ENCODE measurements at regions not wholly inside any gene's neighbourhood (a gene's known extent, or its start where the extent isn't known, plus 50 kb on each side); places are given as distances from the start of the nearest gene placed in this dataset.

DNA sequence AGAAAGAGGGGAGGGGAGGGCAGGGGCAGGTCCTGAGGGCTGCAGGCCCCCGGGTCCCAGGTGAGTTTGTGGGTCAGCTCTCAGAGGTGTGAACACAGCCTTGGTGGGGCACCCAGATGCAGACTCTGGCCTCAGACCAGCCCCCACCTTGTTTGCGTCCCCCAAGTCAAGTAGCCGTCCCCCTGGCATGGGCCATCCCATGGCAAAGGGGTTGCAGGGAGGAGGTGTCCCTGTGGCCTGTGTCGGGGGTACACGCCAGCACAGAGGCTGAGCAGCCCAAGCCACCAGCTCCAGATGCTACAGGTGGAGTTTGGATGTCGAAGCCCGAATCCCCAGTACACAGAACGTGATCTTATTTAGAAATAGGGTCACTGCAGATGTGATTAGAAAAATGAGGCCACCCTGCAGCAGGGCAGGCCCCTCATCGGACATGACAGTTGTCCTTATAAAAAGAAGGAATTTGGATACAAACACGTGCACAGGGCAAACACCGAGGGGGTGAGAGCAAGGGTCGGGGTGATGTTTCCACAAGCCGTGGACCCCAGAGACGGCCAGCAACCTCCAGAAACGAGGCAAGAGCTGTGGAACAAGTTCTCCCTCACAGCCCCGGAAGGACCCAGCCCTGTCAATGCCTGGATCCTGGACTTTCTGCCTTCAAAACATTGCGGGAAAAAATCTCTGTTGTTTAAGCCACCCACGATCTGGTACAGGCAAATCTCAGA, 141.2 kb upstream of the C14orf180 start:
- no peak overlapping the region for H3K4me3 Mint-ChIP-seq
- ATAC-seq (ENCODE audit: poor library complexity) (no peak), DNase-seq (peak in 1 of 14 experiments; percentile 25)
- CTCF ChIA-PET = no interaction called here
- TF ChIP-seq CTCF (IDR thresholded peaks at IDR 0.05) = no peak
- POLR2A ChIA-PET = no interaction called here
- no peaks in the 10 kb centered on the region for H3K4me1 Mint-ChIP-seq (ENCODE audit: low read depth)
- no peaks in the 10 kb centered on the region for H3K9me3 Mint-ChIP-seq
- no peaks in the 10 kb centered on the region for H3K27me3 Mint-ChIP-seq
- no peaks in the 10 kb centered on the region for H3K36me3 Mint-ChIP-seq (ENCODE audit: low read depth)
- peaks cover 0 to 2% of the 10 kb centered on the region in 2 experiments for H3K27me3 ChIP-seq (ENCODE audit: control insufficient read depth in 1 of 2, insufficient read depth in 2 of 2, low read length in 2 of 2)
- no peaks in the 10 kb centered on the region for H3K36me3 ChIP-seq (ENCODE audit: insufficient read depth, low read length)
- intact Hi-C loops (cut with DNase I, micrococcal nuclease) = no loop called here
- H3K9me3 ChIP-seq (ENCODE audit: control insufficient read depth in 1 of 2, insufficient read depth in 1 of 2, low read length in 2 of 2) = no peaks in the 10 kb centered on the region
- no peak overlapping the region for H3K4me3 ChIP-seq (ENCODE audit: low read length)
- H3K27ac ChIP-seq (ENCODE audit: low read depth in 1 of 2, low read length in 2 of 2) = no peak overlapping the region
- peaks cover 2% of the 10 kb centered on the region for H3K4me1 ChIP-seq (ENCODE audit: insufficient read depth, low read length)
- no peak overlapping the region for H3K27ac Mint-ChIP-seq

GRCh38 chr14:104439625-104440024, 139.9 kb upstream of the C14orf180 start:
- H3K9me3 ChIP-seq (ENCODE audit: control insufficient read depth in 1 of 2, insufficient read depth in 1 of 2, low read length in 2 of 2) = no peaks in the 10 kb centered on the region
- no peaks in the 10 kb centered on the region for H3K27me3 Mint-ChIP-seq
- no peak overlapping the region for H3K27ac ChIP-seq (ENCODE audit: low read depth in 1 of 2, low read length in 2 of 2)
- intact Hi-C loops (cut with DNase I, micrococcal nuclease) = no loop called here
- no peaks in the 10 kb centered on the region for H3K36me3 ChIP-seq (ENCODE audit: insufficient read depth, low read length)
- no peaks in the 10 kb centered on the region for H3K36me3 Mint-ChIP-seq (ENCODE audit: low read depth)
- ChIA-PET POLR2A (no interaction called here), CTCF (no interaction called here)
- no peaks in the 10 kb centered on the region for H3K9me3 Mint-ChIP-seq
- TF ChIP-seq CTCF (IDR thresholded peaks at IDR 0.05) = no peak
- no peaks in the 10 kb centered on the region for H3K4me1 Mint-ChIP-seq (ENCODE audit: low read depth)
- H3K27me3 ChIP-seq (ENCODE audit: control insufficient read depth in 1 of 2, insufficient read depth in 2 of 2, low read length in 2 of 2) = no peaks in the 10 kb centered on the region
- ATAC-seq (ENCODE audit: poor library complexity) (no peak), DNase-seq (no peak)
- no peak overlapping the region for H3K4me3 Mint-ChIP-seq
- no peak overlapping the region for H3K27ac Mint-ChIP-seq
- H3K4me3 ChIP-seq (ENCODE audit: low read length) = no peak overlapping the region
- peaks cover 2% of the 10 kb centered on the region for H3K4me1 ChIP-seq (ENCODE audit: insufficient read depth, low read length)

DNA sequence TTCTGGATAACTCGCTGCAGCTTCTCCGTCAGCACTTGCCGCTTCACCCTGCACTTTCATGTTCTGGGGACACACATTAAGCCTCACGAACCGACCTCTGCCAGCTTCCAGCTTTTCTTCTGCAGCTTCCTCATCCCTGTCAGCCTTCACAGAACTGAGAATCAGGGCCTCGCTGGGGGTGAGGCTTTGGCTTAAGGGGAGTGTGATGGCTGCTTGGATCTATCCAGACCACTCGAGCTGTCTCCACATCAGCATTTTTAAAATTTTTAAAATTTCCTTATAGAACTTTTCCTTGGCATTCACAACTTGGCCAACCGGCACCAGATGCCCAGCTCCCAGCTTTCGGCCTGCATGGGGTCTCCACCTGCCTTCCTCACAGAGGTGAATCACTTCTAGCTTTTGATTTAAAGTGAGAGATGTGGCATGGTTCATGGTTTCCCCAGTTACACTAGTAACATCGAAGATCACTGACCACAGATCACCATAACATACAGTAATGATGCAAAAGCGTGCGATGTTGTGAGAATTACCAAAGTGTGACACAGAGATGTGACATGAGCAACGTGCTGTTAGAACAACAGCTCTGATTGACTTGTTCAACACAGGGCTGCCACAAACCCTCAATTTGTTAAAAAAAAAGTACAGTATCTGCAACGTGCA, 139.1 kb upstream of the C14orf180 start:
- Histone ChIP-seq H3K4me1 (ENCODE audit: insufficient read depth, low read length) (peaks cover 2% of the 10 kb centered on the region), H3K36me3 (ENCODE audit: insufficient read depth, low read length) (no peaks in the 10 kb centered on the region), H3K27ac (ENCODE audit: low read depth in 1 of 2, low read length in 2 of 2) (no peak overlapping the region), H3K27me3 (ENCODE audit: control insufficient read depth in 1 of 2, insufficient read depth in 2 of 2, low read length in 2 of 2) (no peaks in the 10 kb centered on the region), H3K9me3 (ENCODE audit: control insufficient read depth in 1 of 2, insufficient read depth in 1 of 2, low read length in 2 of 2) (no peaks in the 10 kb centered on the region), H3K4me3 (ENCODE audit: low read length) (no peak overlapping the region)
- no peaks in the 10 kb centered on the region for H3K27me3 Mint-ChIP-seq
- no peaks in the 10 kb centered on the region for H3K36me3 Mint-ChIP-seq (ENCODE audit: low read depth)
- ATAC-seq (ENCODE audit: poor library complexity) (no peak), DNase-seq (no peak)
- ChIA-PET CTCF (no interaction called here), POLR2A (no interaction called here)
- no peak for TF ChIP-seq CTCF (IDR thresholded peaks at IDR 0.05)
- no peak overlapping the region for H3K27ac Mint-ChIP-seq
- no peaks in the 10 kb centered on the region for H3K9me3 Mint-ChIP-seq
- no peak overlapping the region for H3K4me3 Mint-ChIP-seq
- intact Hi-C loops (cut with DNase I, micrococcal nuclease) = no loop called here
- H3K4me1 Mint-ChIP-seq (ENCODE audit: low read depth) = no peaks in the 10 kb centered on the region
